Endodermal cell (in vitro differentiated cells): ENCODE measurements at regions not wholly inside any gene's neighbourhood (a gene's known extent, or its start where the extent isn't known, plus 50 kb on each side); places are given as distances from the start of the nearest gene placed in this dataset.

ENCODE experiments used
- DNase-seq: peaks from one replicate; pipeline ENCODE4 v3.0.0-alpha.2; 2017
- H3K27ac ChIP-seq: 2 replicates; pipeline ENCODE4 v1.5.1; 2013; ENCODE audit warnings: mild to moderate bottlenecking, low read depth, low read length, moderate library complexity
- H3K27me3 ChIP-seq: 2 replicates; pipeline ENCODE4 v1.6.1; 2013; ENCODE audit warnings: mild to moderate bottlenecking, low read length, moderate library complexity; ENCODE audit not compliant: insufficient read depth, control insufficient read depth, poor library complexity, severe bottlenecking
- H3K36me3 ChIP-seq: 2 replicates; pipeline ENCODE4 v1.7.0; 2013; ENCODE audit warnings: mild to moderate bottlenecking, low read length, moderate library complexity; ENCODE audit not compliant: control insufficient read depth, insufficient read depth
- H3K4me1 ChIP-seq: one replicate; pipeline ENCODE4 v1.7.0; 2013; ENCODE audit warnings: low read length; ENCODE audit not compliant: control insufficient read depth, insufficient read depth
- H3K4me3 ChIP-seq: 2 replicates; pipeline ENCODE4 v1.5.1; 2013; ENCODE audit warnings: mild to moderate bottlenecking, low read length, moderate library complexity
- H3K9ac ChIP-seq: 2 replicates; pipeline ENCODE4 v1.6.1; 2013; ENCODE audit warnings: mild to moderate bottlenecking, low read length, moderate library complexity; ENCODE audit not compliant: poor library complexity, severe bottlenecking; ENCODE audit errors: extremely low read depth
- H3K9me3 ChIP-seq: 2 replicates; pipeline ENCODE4 v1.6.1; 2013; ENCODE audit warnings: mild to moderate bottlenecking, low read length, moderate library complexity; ENCODE audit not compliant: control insufficient read depth
- H3K27ac Mint-ChIP-seq: 2 replicates; pipeline ENCODE4 v1.8.0; 2020; ENCODE audit warnings: mixed read lengths
- H3K27me3 Mint-ChIP-seq: 2 replicates; pipeline ENCODE4 v1.8.0; 2021; ENCODE audit warnings: mild to moderate bottlenecking, mixed read lengths; ENCODE audit not compliant: insufficient read depth
- H3K36me3 Mint-ChIP-seq: 2 replicates; pipeline ENCODE4 v1.8.0; 2020; ENCODE audit warnings: low read depth, mixed read lengths
- H3K4me1 Mint-ChIP-seq: 2 replicates; pipeline ENCODE4 v1.8.0; 2020; ENCODE audit warnings: mixed read lengths
- H3K4me3 Mint-ChIP-seq: 2 replicates; pipeline ENCODE4 v1.8.0; 2020; ENCODE audit warnings: mild to moderate bottlenecking, moderate library complexity, mixed read lengths
- H3K9me3 Mint-ChIP-seq: 2 replicates; pipeline ENCODE4 v1.8.0; 2020; ENCODE audit warnings: mild to moderate bottlenecking, mixed read lengths
- CTCF ChIP-seq: fragments of 200-600 bp; sonication (generic); conservative IDR thresholded peaks from 2 replicates; pipeline ENCODE4 v1.5.0; 2021; ENCODE audit warnings: antibody characterized with exemption, mild to moderate bottlenecking
- WGBS, 2 experiments: methylation state at CpG; one replicate each; pipeline versions ENCODE4 v1.1.5 to v1.1.7; 2013; ENCODE audit warnings: missing lambda C conversion rate in 2 of 2, mixed read lengths in 1 of 2; ENCODE audit not compliant: insufficient coverage in 1 of 2, insufficient read length in 1 of 2; 5-methylcytosine and 5-hydroxymethylcytosine counted together

GRCh38 chr5:68011801-68012200, 203.8 kb upstream of the PIK3R1 start:
- Mint-ChIP-seq H3K27ac (no peak overlapping the region), H3K36me3 (no peaks in the 10 kb centered on the region), H3K4me1 (peaks cover 9% of the 10 kb centered on the region), H3K9me3 (peaks cover 3% of the 10 kb centered on the region), H3K4me3 (no peak overlapping the region), H3K27me3 (no peaks in the 10 kb centered on the region)
- DNase-seq: no peak
- Histone ChIP-seq H3K9me3 (no peaks in the 10 kb centered on the region), H3K27ac (no peak overlapping the region), H3K36me3 (no peaks in the 10 kb centered on the region), H3K4me1 (peaks cover 10% of the 10 kb centered on the region), H3K27me3 (no peaks in the 10 kb centered on the region), H3K9ac (no peak overlapping the region), H3K4me3 (no peak overlapping the region)
- TF ChIP-seq CTCF: no peak

GRCh38 chr5:68011259-68011760, 204.2 kb upstream of the PIK3R1 start:
- H3K4me1 ChIP-seq: peaks cover 10% of the 10 kb centered on the region
- no peak for TF ChIP-seq CTCF
- no peaks in the 10 kb centered on the region for H3K27me3 Mint-ChIP-seq
- H3K36me3 Mint-ChIP-seq: no peaks in the 10 kb centered on the region
- WGBS, 2 experiments: 96 to 100% methylated on average over 1 to 2 of the region's 2 CpGs
- H3K9ac ChIP-seq: no peak overlapping the region
- H3K27me3 ChIP-seq: no peaks in the 10 kb centered on the region
- no peaks in the 10 kb centered on the region for H3K36me3 ChIP-seq
- no peak overlapping the region for H3K4me3 Mint-ChIP-seq
- peaks cover 3% of the 10 kb centered on the region for H3K9me3 Mint-ChIP-seq
- H3K4me1 Mint-ChIP-seq: peaks cover 9% of the 10 kb centered on the region
- no peak overlapping the region for H3K27ac Mint-ChIP-seq
- H3K4me3 ChIP-seq: no peak overlapping the region
- no peak overlapping the region for H3K27ac ChIP-seq
- H3K9me3 ChIP-seq: no peaks in the 10 kb centered on the region
- DNase-seq: no peak

GRCh38 chr5:68010740-68011139, 204.8 kb upstream of the PIK3R1 start:
- peaks cover 10% of the 10 kb centered on the region for H3K4me1 ChIP-seq
- H3K9me3 ChIP-seq: no peaks in the 10 kb centered on the region
- Mint-ChIP-seq H3K4me1 (peaks cover 5% of the 10 kb centered on the region), H3K27me3 (no peaks in the 10 kb centered on the region), H3K27ac (no peak overlapping the region), H3K9me3 (peaks cover 3% of the 10 kb centered on the region), H3K4me3 (no peak overlapping the region), H3K36me3 (no peaks in the 10 kb centered on the region)
- no peak overlapping the region for H3K4me3 ChIP-seq
- H3K27me3 ChIP-seq: no peaks in the 10 kb centered on the region
- H3K27ac ChIP-seq: no peak overlapping the region
- no peak overlapping the region for H3K9ac ChIP-seq
- no peak for DNase-seq
- H3K36me3 ChIP-seq: no peaks in the 10 kb centered on the region
- TF ChIP-seq CTCF: no peak
- WGBS, 2 experiments: 89 to 100% methylated on average over 1 of the region's 2 CpGs
